HEK293 (cell line): ENCODE measurements at regions not wholly inside any gene's neighbourhood (a gene's known extent, or its start where the extent isn't known, plus 50 kb on each side); places are given as distances from the start of the nearest gene placed in this dataset.

Experiments used
- CTCF ChIA-PET: fragments of 350-600 bp; formaldehyde crosslinking; extraction: SDS; loops from one replicate; lab custom pipeline; 2021; ENCODE audit warnings: antibody characterized with exemption; lab: Yijun Ruan, JAX
- POLR2A ChIA-PET: fragments of 300-600 bp; formaldehyde crosslinking; extraction: SDS; loops from one replicate; lab custom pipeline; 2020; ENCODE audit warnings: antibody characterized with exemption, inconsistent platforms; lab: Yijun Ruan, JAX
- H3K27ac ChIP-seq: fragments of 200-500 bp; sonication (Bioruptor generic); 2 replicates; pipeline ENCODE4 v1.5.1; 2014; ENCODE audit warnings: low read depth, low read length, control low read depth, inconsistent platforms; ENCODE audit errors: extremely low read depth
- H3K36me3 ChIP-seq, 2 experiments: fragments of 200-500 bp in 1 of 2; sonication (Bioruptor generic) in 1 of 2; 1 replicate in 1 of 2; 2 replicates in 1 of 2; pipeline ENCODE4 v1.5.1; 2014 to 2017; ENCODE audit warnings: inconsistent platforms in 2 of 2, low read length in 2 of 2; ENCODE audit not compliant: control insufficient read depth in 2 of 2, insufficient read depth in 1 of 2
- H3K4me1 ChIP-seq: fragments of 200-500 bp; sonication (Bioruptor generic); 2 replicates; pipeline ENCODE4 v1.5.1; 2014; ENCODE audit warnings: mild to moderate bottlenecking, low read length, inconsistent platforms; ENCODE audit not compliant: control insufficient read depth, insufficient read depth
- H3K4me3 ChIP-seq: 2 replicates; pipeline ENCODE4 v1.5.1; 2011; ENCODE audit warnings: low read depth, mild to moderate bottlenecking, control low read depth, low read length, moderate library complexity
- H3K9me3 ChIP-seq: fragments of 200-500 bp; sonication (Bioruptor generic); 2 replicates; pipeline ENCODE4 v1.5.1; 2014; ENCODE audit warnings: low read depth, low read length, inconsistent platforms; ENCODE audit not compliant: control insufficient read depth, insufficient read depth
- BCL11A ChIP-seq: fragments of 450-650 bp; formaldehyde crosslinking; IDR thresholded peaks from 2 replicates; pipeline ENCODE4 v1.5.1; 2016; ENCODE audit warnings: low read depth, missing biosample characterization, missing genetic modification characterization
- GFI1B ChIP-seq: fragments of 450-650 bp; formaldehyde crosslinking; IDR thresholded peaks from 2 replicates; pipeline ENCODE4 v1.5.1; 2016; ENCODE audit warnings: missing biosample characterization, missing genetic modification characterization
- GLI4 ChIP-seq: fragments of 450-650 bp; formaldehyde crosslinking; IDR thresholded peaks from 2 replicates; pipeline ENCODE4 v1.5.1; 2016; ENCODE audit warnings: missing biosample characterization, missing genetic modification characterization
- GLIS1 ChIP-seq: fragments of 450-650 bp; formaldehyde crosslinking; IDR thresholded peaks from 2 replicates; pipeline ENCODE4 v1.5.1; 2016; ENCODE audit warnings: missing biosample characterization, missing genetic modification characterization
- GLIS2 ChIP-seq: fragments of 450-650 bp; formaldehyde crosslinking; IDR thresholded peaks from 2 replicates; pipeline ENCODE4 v1.5.1; 2016; ENCODE audit warnings: missing biosample characterization, missing genetic modification characterization
- IKZF3 ChIP-seq: fragments of 450-650 bp; IDR thresholded peaks from 2 replicates; pipeline ENCODE4 v1.5.0; 2018; ENCODE audit warnings: missing biosample characterization, mild to moderate bottlenecking, missing genetic modification characterization, moderate library complexity
- REPIN1 ChIP-seq: fragments of 450-650 bp; formaldehyde crosslinking; IDR thresholded peaks from 2 replicates; pipeline ENCODE4 v1.5.1; 2017; ENCODE audit warnings: missing biosample characterization, missing genetic modification characterization, low read depth
- SALL2 ChIP-seq: fragments of 450-650 bp; formaldehyde crosslinking; IDR thresholded peaks from 2 replicates; pipeline ENCODE4 v1.5.0; 2017; ENCODE audit warnings: missing biosample characterization, mild to moderate bottlenecking, missing genetic modification characterization, borderline replicate concordance
- SP3 ChIP-seq: fragments of 450-650 bp; formaldehyde crosslinking; IDR thresholded peaks from 2 replicates; pipeline ENCODE4 v1.5.1; 2016; ENCODE audit warnings: missing biosample characterization, missing genetic modification characterization
- ZIC2 ChIP-seq: fragments of 450-650 bp; formaldehyde crosslinking; IDR thresholded peaks from 2 replicates; pipeline ENCODE4 v1.5.1; 2016; ENCODE audit warnings: missing biosample characterization, missing genetic modification characterization
- ZNF112 ChIP-seq: fragments of 450-650 bp; formaldehyde crosslinking; IDR thresholded peaks from 2 replicates; pipeline ENCODE4 v1.5.0; 2017; ENCODE audit warnings: missing biosample characterization, missing genetic modification characterization
- ZNF2 ChIP-seq: fragments of 450-650 bp; formaldehyde crosslinking; IDR thresholded peaks from 2 replicates; pipeline ENCODE4 v1.5.1; 2016; ENCODE audit warnings: missing biosample characterization, missing genetic modification characterization
- ZNF214 ChIP-seq: fragments of 450-650 bp; formaldehyde crosslinking; IDR thresholded peaks from 2 replicates; pipeline ENCODE4 v1.5.1; 2017; ENCODE audit warnings: missing biosample characterization, mild to moderate bottlenecking, missing genetic modification characterization, borderline replicate concordance
- ZNF239 ChIP-seq: fragments of 450-650 bp; formaldehyde crosslinking; IDR thresholded peaks from 2 replicates; pipeline ENCODE4 v1.5.1; 2016; ENCODE audit warnings: missing biosample characterization, missing genetic modification characterization
- ZNF37A ChIP-seq: fragments of 450-650 bp; IDR thresholded peaks from 2 replicates; pipeline ENCODE4 v1.5.1; 2018; ENCODE audit warnings: missing biosample characterization, missing genetic modification characterization
- ZNF416 ChIP-seq: fragments of 450-650 bp; formaldehyde crosslinking; IDR thresholded peaks from 2 replicates; pipeline ENCODE4 v1.5.1; 2016; ENCODE audit warnings: missing biosample characterization, missing genetic modification characterization
- ZNF529 ChIP-seq: fragments of 450-650 bp; formaldehyde crosslinking; IDR thresholded peaks from 2 replicates; pipeline ENCODE4 v1.5.1; 2017; ENCODE audit warnings: missing genetic modification characterization, missing biosample characterization; ENCODE audit not compliant: insufficient replicate concordance
- ZNF776 ChIP-seq: fragments of 450-650 bp; formaldehyde crosslinking; IDR thresholded peaks from 2 replicates; pipeline ENCODE4 v1.5.0; 2017; ENCODE audit warnings: missing biosample characterization, missing genetic modification characterization, borderline replicate concordance
- ZNF843 ChIP-seq: fragments of 450-650 bp; formaldehyde crosslinking; IDR thresholded peaks from 2 replicates; pipeline ENCODE4 v1.5.1; 2016; ENCODE audit warnings: missing biosample characterization, missing genetic modification characterization
- TF ChIP-seq, protein P1 (sequence below): fragments of 450-650 bp; formaldehyde crosslinking; IDR thresholded peaks from 2 replicates; pipeline ENCODE4 v1.5.1; 2016; ENCODE audit warnings: missing biosample characterization, missing genetic modification characterization
- TF ChIP-seq, protein P2 (sequence below): fragments of 450-650 bp; formaldehyde crosslinking; IDR thresholded peaks from 2 replicates; pipeline ENCODE4; 2016; ENCODE audit warnings: missing biosample characterization, missing genetic modification characterization
- TF ChIP-seq, protein P3 (sequence below): fragments of 450-650 bp; formaldehyde crosslinking; IDR thresholded peaks from 2 replicates; pipeline ENCODE4 v1.5.1; 2016; ENCODE audit warnings: missing biosample characterization, missing genetic modification characterization

DNA sequence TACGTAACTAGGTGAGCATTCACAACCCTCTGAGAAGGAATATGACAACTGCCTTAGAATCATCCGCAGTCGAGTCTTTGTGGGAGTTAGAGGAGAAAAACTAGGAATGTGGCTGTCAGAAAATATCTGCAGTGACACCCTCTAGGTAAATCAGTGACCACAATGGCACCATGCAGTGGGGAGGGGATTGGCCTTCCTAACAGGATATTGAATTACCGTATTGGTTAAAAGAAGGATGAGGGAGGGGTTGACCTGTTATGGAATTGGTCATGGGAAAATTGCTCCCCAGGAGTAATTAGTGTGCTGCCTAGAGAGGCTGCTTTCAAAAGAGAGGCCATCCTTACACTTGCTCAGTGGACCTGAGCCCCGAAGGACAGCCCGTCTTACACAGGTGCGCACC, 205.6 kb upstream of the SOX1 start:
- Histone ChIP-seq H3K27ac (no peak overlapping the region), H3K4me3 (no peak overlapping the region), H3K4me1 (no peaks in the 10 kb centered on the region), H3K36me3 (no peaks in the 10 kb centered on the region), H3K9me3 (no peaks in the 10 kb centered on the region)
- ChIA-PET CTCF (no interaction called here), POLR2A (no interaction called here)
- no peak for TF ChIP-seq ZNF37A (tag by site-specific recombination)
- no peak for TF ChIP-seq GLIS1 (tag by site-specific recombination)
- TF ChIP-seq, protein P1, sequence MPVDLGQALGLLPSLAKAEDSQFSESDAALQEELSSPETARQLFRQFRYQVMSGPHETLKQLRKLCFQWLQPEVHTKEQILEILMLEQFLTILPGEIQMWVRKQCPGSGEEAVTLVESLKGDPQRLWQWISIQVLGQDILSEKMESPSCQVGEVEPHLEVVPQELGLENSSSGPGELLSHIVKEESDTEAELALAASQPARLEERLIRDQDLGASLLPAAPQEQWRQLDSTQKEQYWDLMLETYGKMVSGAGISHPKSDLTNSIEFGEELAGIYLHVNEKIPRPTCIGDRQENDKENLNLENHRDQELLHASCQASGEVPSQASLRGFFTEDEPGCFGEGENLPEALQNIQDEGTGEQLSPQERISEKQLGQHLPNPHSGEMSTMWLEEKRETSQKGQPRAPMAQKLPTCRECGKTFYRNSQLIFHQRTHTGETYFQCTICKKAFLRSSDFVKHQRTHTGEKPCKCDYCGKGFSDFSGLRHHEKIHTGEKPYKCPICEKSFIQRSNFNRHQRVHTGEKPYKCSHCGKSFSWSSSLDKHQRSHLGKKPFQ (tag by site-specific recombination): no peak
- TF ChIP-seq, protein P2, sequence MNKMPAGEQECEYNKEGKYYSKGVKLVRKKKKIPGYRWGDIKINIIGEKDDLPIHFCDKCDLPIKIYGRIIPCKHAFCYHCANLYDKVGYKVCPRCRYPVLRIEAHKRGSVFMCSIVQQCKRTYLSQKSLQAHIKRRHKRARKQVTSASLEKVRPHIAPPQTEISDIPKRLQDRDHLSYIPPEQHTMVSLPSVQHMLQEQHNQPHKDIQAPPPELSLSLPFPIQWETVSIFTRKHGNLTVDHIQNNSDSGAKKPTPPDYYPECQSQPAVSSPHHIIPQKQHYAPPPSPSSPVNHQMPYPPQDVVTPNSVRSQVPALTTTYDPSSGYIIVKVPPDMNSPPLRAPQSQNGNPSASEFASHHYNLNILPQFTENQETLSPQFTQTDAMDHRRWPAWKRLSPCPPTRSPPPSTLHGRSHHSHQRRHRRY (tag by site-specific recombination): no peak
- no peak for TF ChIP-seq ZNF843
- TF ChIP-seq SALL2 (tag by site-specific recombination): no peak
- no peak for TF ChIP-seq ZNF416 (tag by site-specific recombination)
- TF ChIP-seq BCL11A (tag by site-specific recombination): no peak
- no peak for TF ChIP-seq SP3 (tag by site-specific recombination)
- TF ChIP-seq REPIN1 (tag by site-specific recombination): no peak
- TF ChIP-seq GLI4: no peak
- no peak for TF ChIP-seq ZNF2 (tag by site-specific recombination)
- no peak for TF ChIP-seq ZNF529 (tag by site-specific recombination)
- TF ChIP-seq GFI1B (tag by site-specific recombination): no peak
- no peak for TF ChIP-seq ZNF214 (tag by site-specific recombination)
- no peak for TF ChIP-seq GLIS2

DNA sequence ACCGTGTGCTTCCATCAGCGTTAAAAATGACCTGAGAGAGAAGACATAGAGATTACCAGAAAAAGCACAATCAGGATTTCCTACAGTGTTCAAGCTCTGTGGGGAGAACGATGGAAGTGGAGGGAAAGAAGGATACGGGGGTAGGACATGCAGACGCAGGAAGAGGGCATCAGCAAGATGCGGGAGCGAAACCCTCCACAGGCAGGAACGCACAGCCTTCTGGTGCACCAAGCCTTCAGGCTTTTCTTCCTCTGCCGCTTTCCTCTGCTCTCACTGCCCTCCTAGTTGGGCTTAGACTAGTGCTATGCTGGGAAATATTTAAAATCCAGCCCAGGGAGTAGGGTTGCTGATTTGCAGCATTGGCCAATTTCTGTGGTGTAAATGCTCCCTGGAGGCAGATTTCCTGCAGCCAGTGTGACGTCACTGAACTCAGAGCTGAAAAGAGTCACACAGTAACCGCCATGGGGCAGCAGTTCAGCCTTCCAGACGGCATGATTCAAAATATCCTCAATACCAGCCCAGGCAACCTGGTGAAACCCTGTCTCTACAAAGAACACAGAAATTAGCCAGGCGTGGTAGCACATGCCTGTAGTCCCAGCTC, 205.1 kb upstream of the SOX1 start:
- CTCF ChIA-PET: no interaction called here
- no peaks in the 10 kb centered on the region for H3K4me1 ChIP-seq
- TF ChIP-seq IKZF3 (tag by site-specific recombination) (no peak), ZNF112 (tag by site-specific recombination) (peak; percentile 65; the same call in 1 of the 2 replicates)
- TF ChIP-seq, all 188 proteins: peak for 1
- POLR2A ChIA-PET: no interaction called here
- no peaks in the 10 kb centered on the region for H3K36me3 ChIP-seq
- H3K9me3 ChIP-seq: no peaks in the 10 kb centered on the region
- H3K27ac ChIP-seq: no peak overlapping the region
- no peak overlapping the region for H3K4me3 ChIP-seq

DNA sequence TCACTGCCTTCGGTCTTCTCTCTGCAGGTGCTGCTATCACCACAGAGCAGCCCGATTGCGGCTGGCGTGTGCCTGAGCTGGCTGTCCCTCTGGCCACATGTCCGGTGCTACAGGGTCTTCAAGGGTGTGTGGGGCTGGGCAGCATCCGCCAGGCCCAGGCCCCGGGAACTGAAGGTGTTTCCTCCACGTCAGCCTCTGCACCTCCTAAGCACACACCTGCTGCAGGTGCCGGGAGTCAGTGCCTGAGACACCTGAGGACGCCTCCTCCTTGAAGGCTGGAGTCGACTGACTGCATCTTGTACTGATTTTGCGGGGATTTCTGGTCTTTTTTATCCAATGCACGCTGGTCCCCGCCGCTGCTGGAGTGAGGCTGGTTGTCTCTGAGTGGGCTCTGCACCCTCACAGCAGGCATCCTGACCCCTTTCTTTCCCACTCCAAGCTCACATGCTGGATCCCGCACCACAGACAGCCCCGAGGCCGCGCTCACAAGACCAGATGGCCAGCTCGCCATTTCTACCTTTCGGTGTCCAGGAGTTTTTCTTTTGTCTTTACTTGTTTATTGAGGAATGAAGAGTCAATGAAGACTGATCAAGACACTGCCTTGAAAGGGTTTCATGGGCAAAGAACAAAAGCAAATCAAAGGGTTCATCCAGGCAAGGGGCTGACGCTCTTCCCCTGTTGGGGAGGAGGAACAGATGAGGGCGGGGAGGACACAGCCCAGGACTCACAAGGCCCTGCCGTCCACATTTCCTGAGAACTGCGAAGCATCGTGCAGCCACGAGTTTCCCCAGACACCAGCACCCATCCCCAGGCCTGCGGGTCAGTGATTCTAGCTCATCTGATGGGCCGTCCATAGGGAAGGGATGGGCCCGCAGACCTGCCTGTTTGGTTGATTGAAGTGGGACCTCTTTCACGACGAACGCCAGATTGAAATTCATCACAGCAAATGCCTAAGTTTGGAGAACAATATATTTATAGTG, 203.8 kb upstream of the SOX1 start:
- CTCF ChIA-PET: no interaction called here
- H3K36me3 ChIP-seq: no peaks in the 10 kb centered on the region
- no peaks in the 10 kb centered on the region for H3K4me1 ChIP-seq
- POLR2A ChIA-PET: no interaction called here
- H3K27ac ChIP-seq: no peak overlapping the region
- no peaks in the 10 kb centered on the region for H3K9me3 ChIP-seq
- no peak overlapping the region for H3K4me3 ChIP-seq
- TF ChIP-seq ZNF239 (tag by site-specific recombination): no peak
- no peak for TF ChIP-seq ZNF776 (tag by site-specific recombination)
- TF ChIP-seq ZIC2 (tag by site-specific recombination): no peak
- no peak for TF ChIP-seq ZNF843
- TF ChIP-seq, protein P3, sequence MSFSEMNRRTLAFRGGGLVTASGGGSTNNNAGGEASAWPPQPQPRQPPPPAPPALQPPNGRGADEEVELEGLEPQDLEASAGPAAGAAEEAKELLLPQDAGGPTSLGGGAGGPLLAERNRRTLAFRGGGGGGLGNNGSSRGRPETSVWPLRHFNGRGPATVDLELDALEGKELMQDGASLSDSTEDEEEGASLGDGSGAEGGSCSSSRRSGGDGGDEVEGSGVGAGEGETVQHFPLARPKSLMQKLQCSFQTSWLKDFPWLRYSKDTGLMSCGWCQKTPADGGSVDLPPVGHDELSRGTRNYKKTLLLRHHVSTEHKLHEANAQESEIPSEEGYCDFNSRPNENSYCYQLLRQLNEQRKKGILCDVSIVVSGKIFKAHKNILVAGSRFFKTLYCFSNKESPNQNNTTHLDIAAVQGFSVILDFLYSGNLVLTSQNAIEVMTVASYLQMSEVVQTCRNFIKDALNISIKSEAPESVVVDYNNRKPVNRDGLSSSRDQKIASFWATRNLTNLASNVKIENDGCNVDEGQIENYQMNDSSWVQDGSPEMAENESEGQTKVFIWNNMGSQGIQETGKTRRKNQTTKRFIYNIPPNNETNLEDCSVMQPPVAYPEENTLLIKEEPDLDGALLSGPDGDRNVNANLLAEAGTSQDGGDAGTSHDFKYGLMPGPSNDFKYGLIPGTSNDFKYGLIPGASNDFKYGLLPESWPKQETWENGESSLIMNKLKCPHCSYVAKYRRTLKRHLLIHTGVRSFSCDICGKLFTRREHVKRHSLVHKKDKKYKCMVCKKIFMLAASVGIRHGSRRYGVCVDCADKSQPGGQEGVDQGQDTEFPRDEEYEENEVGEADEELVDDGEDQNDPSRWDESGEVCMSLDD (tag by site-specific recombination): no peak
- no peak for TF ChIP-seq GLIS2
